GM23338 (cell line): ENCODE measurements at regions not wholly inside any gene's neighbourhood (a gene's known extent, or its start where the extent isn't known, plus 50 kb on each side); places are given as distances from the start of the nearest gene placed in this dataset.
A peak's percentile ranks its signal among the peaks of the same experiment; 100 is the strongest.

ENCODE experiments used
- ATAC-seq: fragments of 200-7000 bp; cut with Tn5 transposase; 3 replicates; pipeline ENCODE4 v1.9.1; 2020
- DNase-seq: peaks from one replicate; pipeline ENCODE4 v3.0.0-alpha.2; 2015; ENCODE audit warnings: low spot score
- H2AFZ ChIP-seq: fragments of 200-600 bp; sonication (generic); 2 replicates; pipeline ENCODE4 v1.8.0; 2016; ENCODE audit warnings: antibody characterized with exemption, mild to moderate bottlenecking, moderate library complexity
- H3F3A ChIP-seq: fragments of 200-600 bp; sonication (generic); replicated peaks from 2 replicates; pipeline ENCODE4 v1.8.0; 2017; ENCODE audit warnings: antibody characterized with exemption, mixed run types, low read depth
- H3K27ac ChIP-seq: fragments of 200-600 bp; sonication (generic); 2 replicates; pipeline ENCODE4 v1.6.1; 2016; ENCODE audit warnings: low read depth
- H3K27me3 ChIP-seq: fragments of 200-600 bp; sonication (generic); 2 replicates; pipeline ENCODE4 v1.8.0; 2016; ENCODE audit warnings: mild to moderate bottlenecking, mixed run types, moderate library complexity; ENCODE audit not compliant: insufficient read depth
- H3K36me3 ChIP-seq: fragments of 200-600 bp; sonication (generic); 2 replicates; pipeline ENCODE4 v1.8.0; 2016; ENCODE audit warnings: mild to moderate bottlenecking; ENCODE audit not compliant: insufficient read depth
- H3K4me1 ChIP-seq: fragments of 200-600 bp; sonication (generic); 2 replicates; pipeline ENCODE4 v1.8.0; 2016; ENCODE audit warnings: mild to moderate bottlenecking, moderate library complexity; ENCODE audit not compliant: insufficient read depth
- H3K4me2 ChIP-seq: fragments of 200-600 bp; sonication (generic); 2 replicates; pipeline ENCODE4 v1.7.1; 2017; ENCODE audit warnings: mixed run types
- H3K4me3 ChIP-seq: fragments of 200-600 bp; sonication (generic); 2 replicates; pipeline ENCODE4 v1.6.1; 2016; ENCODE audit warnings: mixed run types
- H3K79me2 ChIP-seq: fragments of 200-600 bp; sonication (generic); replicated peaks from 2 replicates; pipeline ENCODE4 v1.8.0; 2017; ENCODE audit warnings: mild to moderate bottlenecking; ENCODE audit not compliant: insufficient read depth
- H3K9me2 ChIP-seq: fragments of 200-600 bp; sonication (generic); 2 replicates; pipeline ENCODE4 v1.8.0; 2017; ENCODE audit not compliant: insufficient read depth
- H4K20me1 ChIP-seq: fragments of 200-600 bp; sonication (generic); replicated peaks from 2 replicates; pipeline ENCODE4 v1.8.0; 2017; ENCODE audit warnings: mild to moderate bottlenecking; ENCODE audit not compliant: insufficient read depth
- H3K27ac Mint-ChIP-seq: 2 replicates; pipeline ENCODE4 v1.8.0; 2020; ENCODE audit warnings: inconsistent platforms, mild to moderate bottlenecking, moderate library complexity, mixed read lengths
- H3K27me3 Mint-ChIP-seq: 3 replicates; pipeline ENCODE4 v1.8.0; 2022; ENCODE audit warnings: low read depth, mild to moderate bottlenecking, moderate library complexity, mixed read lengths, inconsistent platforms; ENCODE audit not compliant: insufficient read depth, poor library complexity
- H3K36me3 Mint-ChIP-seq: 3 replicates; pipeline ENCODE4 v1.8.0; 2021; ENCODE audit warnings: low read depth, mild to moderate bottlenecking, inconsistent platforms, moderate library complexity, mixed read lengths
- H3K4me1 Mint-ChIP-seq: 3 replicates; pipeline ENCODE4 v1.8.0; 2020; ENCODE audit warnings: mild to moderate bottlenecking, inconsistent platforms, mixed read lengths
- H3K4me3 Mint-ChIP-seq: 3 replicates; pipeline ENCODE4 v1.8.0; 2021; ENCODE audit warnings: moderate library complexity, mild to moderate bottlenecking, inconsistent platforms, mixed read lengths
- H3K9me3 Mint-ChIP-seq: 3 replicates; pipeline ENCODE4 v1.8.0; 2020; ENCODE audit warnings: moderate library complexity, mild to moderate bottlenecking, inconsistent platforms, mixed read lengths
- CREB1 ChIP-seq: fragments of 250-450 bp; sonication (Bioruptor Pico); IDR thresholded peaks from 2 replicates; pipeline ENCODE4 v1.5.0; 2020; ENCODE audit warnings: low read depth, mild to moderate bottlenecking, moderate library complexity
- EZH2phosphoT487 ChIP-seq: fragments of 200-600 bp; sonication (generic); IDR thresholded peaks from one replicate; pipeline ENCODE4 v1.8.1; 2018; ENCODE audit warnings: antibody characterized with exemption; ENCODE audit not compliant: unreplicated experiment
- JUNB ChIP-seq: IDR thresholded peaks from one replicate; pipeline ENCODE4 v1.6.1; 2016; ENCODE audit warnings: antibody characterized with exemption; ENCODE audit not compliant: unreplicated experiment
- NANOG ChIP-seq: IDR thresholded peaks from 2 replicates; pipeline ENCODE4 v1.6.1; 2016; ENCODE audit warnings: antibody characterized with exemption, borderline replicate concordance
- POLR2AphosphoS5 ChIP-seq: IDR thresholded peaks from 2 replicates; pipeline ENCODE4 v1.6.1; 2016; ENCODE audit warnings: antibody characterized with exemption, low read depth
- STAT1 ChIP-seq: IDR thresholded peaks from one replicate; pipeline ENCODE4 v1.6.1; 2016; ENCODE audit warnings: antibody characterized with exemption; ENCODE audit not compliant: unreplicated experiment
- ZNF114 ChIP-seq: fragments of 250-450 bp; sonication (Bioruptor Pico); IDR thresholded peaks from 2 replicates; pipeline ENCODE4 v1.5.0; 2020; ENCODE audit warnings: mild to moderate bottlenecking, moderate library complexity
- TF ChIP-seq, protein P1 (sequence below): IDR thresholded peaks from 2 replicates; pipeline ENCODE4 v1.6.1; 2016; ENCODE audit warnings: antibody characterized with exemption
- TF ChIP-seq, protein P2 (sequence below): fragments of 250-450 bp; sonication (Bioruptor Pico); IDR thresholded peaks from 2 replicates; pipeline ENCODE4 v1.5.0; 2020; ENCODE audit warnings: mild to moderate bottlenecking, moderate library complexity
- TF ChIP-seq, protein P3 (sequence below), 2 experiments: fragments of 200-600 bp in 1 of 2; sonication (generic) in 1 of 2; conservative IDR thresholded peaks; 2 replicates each; pipeline versions ENCODE4 v1.5.1 to v1.6.1; 2016 to 2017; ENCODE audit warnings: antibody characterized with exemption in 2 of 2, low read depth in 2 of 2, mild to moderate bottlenecking in 2 of 2, moderate library complexity in 1 of 2

DNA sequence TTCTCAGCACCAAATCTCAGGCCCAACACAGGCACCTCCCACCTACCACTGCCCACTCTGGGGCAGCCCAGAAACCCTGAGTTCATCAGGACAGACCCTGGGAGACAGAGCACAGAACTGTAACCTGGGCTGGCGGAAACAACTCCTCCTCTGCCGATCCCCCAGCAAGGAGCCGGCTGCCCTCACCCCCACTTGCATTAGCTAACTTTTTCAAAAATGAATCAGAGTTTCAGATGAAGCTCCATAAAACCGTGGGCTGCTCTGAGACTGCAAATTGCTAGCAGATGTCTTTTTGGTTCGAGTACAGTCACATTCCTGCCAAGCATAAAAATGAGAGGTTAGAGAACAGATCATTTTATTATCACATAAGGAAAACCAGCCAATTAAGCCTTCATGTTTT, 93.4 kb upstream of the PARD3 start:
- Histone ChIP-seq H4K20me1 (no peaks in the 10 kb centered on the region), H2AFZ (peak overlapping the region; percentile 53), H3K79me2 (no peaks in the 10 kb centered on the region), H3K4me2 (no peak overlapping the region), H3K27me3 (no peaks in the 10 kb centered on the region), H3K27ac (no peak overlapping the region), H3K9me2 (no peaks in the 10 kb centered on the region), H3F3A (0 out of 2 replicates have a peak, but pooled peaks cover 4% of the 10 kb centered on the region), H3K4me3 (no peak overlapping the region), H3K36me3 (no peaks in the 10 kb centered on the region), H3K4me1 (peaks cover 16% of the 10 kb centered on the region)
- DNase-seq (no peak), ATAC-seq (no peak)
- Mint-ChIP-seq H3K27me3 (peaks cover 2% of the 10 kb centered on the region), H3K27ac (no peak overlapping the region), H3K9me3 (no peaks in the 10 kb centered on the region), H3K4me1 (peaks cover 22% of the 10 kb centered on the region), H3K4me3 (no peak overlapping the region), H3K36me3 (no peaks in the 10 kb centered on the region)
- TF ChIP-seq, protein P1, sequence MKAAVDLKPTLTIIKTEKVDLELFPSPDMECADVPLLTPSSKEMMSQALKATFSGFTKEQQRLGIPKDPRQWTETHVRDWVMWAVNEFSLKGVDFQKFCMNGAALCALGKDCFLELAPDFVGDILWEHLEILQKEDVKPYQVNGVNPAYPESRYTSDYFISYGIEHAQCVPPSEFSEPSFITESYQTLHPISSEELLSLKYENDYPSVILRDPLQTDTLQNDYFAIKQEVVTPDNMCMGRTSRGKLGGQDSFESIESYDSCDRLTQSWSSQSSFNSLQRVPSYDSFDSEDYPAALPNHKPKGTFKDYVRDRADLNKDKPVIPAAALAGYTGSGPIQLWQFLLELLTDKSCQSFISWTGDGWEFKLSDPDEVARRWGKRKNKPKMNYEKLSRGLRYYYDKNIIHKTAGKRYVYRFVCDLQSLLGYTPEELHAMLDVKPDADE: no peak
- TF ChIP-seq ZNF114 (CRISPR knock-in tag): no peak
- TF ChIP-seq JUNB: no peak
- TF ChIP-seq STAT1: no peak
- no peak for TF ChIP-seq CREB1
- TF ChIP-seq, protein P2, sequence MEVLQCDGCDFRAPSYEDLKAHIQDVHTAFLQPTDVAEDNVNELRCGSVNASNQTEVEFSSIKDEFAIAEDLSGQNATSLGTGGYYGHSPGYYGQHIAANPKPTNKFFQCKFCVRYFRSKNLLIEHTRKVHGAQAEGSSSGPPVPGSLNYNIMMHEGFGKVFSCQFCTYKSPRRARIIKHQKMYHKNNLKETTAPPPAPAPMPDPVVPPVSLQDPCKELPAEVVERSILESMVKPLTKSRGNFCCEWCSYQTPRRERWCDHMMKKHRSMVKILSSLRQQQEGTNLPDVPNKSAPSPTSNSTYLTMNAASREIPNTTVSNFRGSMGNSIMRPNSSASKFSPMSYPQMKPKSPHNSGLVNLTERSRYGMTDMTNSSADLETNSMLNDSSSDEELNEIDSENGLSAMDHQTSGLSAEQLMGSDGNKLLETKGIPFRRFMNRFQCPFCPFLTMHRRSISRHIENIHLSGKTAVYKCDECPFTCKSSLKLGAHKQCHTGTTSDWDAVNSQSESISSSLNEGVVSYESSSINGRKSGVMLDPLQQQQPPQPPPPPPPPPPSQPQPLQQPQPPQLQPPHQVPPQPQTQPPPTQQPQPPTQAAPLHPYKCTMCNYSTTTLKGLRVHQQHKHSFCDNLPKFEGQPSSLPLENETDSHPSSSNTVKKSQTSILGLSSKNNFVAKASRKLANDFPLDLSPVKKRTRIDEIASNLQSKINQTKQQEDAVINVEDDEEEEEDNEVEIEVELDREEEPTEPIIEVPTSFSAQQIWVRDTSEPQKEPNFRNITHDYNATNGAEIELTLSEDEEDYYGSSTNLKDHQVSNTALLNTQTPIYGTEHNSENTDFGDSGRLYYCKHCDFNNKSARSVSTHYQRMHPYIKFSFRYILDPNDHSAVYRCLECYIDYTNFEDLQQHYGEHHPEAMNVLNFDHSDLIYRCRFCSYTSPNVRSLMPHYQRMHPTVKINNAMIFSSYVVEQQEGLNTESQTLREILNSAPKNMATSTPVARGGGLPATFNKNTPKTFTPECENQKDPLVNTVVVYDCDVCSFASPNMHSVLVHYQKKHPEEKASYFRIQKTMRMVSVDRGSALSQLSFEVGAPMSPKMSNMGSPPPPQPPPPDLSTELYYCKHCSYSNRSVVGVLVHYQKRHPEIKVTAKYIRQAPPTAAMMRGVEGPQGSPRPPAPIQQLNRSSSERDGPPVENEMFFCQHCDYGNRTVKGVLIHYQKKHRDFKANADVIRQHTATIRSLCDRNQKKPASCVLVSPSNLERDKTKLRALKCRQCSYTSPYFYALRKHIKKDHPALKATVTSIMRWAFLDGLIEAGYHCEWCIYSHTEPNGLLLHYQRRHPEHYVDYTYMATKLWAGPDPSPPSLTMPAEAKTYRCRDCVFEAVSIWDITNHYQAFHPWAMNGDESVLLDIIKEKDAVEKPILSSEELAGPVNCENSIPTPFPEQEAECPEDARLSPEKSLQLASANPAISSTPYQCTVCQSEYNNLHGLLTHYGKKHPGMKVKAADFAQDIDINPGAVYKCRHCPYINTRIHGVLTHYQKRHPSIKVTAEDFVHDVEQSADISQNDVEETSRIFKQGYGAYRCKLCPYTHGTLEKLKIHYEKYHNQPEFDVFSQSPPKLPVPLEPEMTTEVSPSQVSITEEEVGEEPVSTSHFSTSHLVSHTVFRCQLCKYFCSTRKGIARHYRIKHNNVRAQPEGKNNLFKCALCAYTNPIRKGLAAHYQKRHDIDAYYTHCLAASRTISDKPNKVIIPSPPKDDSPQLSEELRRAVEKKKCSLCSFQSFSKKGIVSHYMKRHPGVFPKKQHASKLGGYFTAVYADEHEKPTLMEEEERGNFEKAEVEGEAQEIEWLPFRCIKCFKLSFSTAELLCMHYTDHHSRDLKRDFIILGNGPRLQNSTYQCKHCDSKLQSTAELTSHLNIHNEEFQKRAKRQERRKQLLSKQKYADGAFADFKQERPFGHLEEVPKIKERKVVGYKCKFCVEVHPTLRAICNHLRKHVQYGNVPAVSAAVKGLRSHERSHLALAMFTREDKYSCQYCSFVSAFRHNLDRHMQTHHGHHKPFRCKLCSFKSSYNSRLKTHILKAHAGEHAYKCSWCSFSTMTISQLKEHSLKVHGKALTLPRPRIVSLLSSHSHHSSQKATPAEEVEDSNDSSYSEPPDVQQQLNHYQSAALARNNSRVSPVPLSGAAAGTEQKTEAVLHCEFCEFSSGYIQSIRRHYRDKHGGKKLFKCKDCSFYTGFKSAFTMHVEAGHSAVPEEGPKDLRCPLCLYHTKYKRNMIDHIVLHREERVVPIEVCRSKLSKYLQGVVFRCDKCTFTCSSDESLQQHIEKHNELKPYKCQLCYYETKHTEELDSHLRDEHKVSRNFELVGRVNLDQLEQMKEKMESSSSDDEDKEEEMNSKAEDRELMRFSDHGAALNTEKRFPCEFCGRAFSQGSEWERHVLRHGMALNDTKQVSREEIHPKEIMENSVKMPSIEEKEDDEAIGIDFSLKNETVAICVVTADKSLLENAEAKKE: no peak
- no peak for TF ChIP-seq POLR2AphosphoS5
- TF ChIP-seq, protein P3, sequence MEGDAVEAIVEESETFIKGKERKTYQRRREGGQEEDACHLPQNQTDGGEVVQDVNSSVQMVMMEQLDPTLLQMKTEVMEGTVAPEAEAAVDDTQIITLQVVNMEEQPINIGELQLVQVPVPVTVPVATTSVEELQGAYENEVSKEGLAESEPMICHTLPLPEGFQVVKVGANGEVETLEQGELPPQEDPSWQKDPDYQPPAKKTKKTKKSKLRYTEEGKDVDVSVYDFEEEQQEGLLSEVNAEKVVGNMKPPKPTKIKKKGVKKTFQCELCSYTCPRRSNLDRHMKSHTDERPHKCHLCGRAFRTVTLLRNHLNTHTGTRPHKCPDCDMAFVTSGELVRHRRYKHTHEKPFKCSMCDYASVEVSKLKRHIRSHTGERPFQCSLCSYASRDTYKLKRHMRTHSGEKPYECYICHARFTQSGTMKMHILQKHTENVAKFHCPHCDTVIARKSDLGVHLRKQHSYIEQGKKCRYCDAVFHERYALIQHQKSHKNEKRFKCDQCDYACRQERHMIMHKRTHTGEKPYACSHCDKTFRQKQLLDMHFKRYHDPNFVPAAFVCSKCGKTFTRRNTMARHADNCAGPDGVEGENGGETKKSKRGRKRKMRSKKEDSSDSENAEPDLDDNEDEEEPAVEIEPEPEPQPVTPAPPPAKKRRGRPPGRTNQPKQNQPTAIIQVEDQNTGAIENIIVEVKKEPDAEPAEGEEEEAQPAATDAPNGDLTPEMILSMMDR (conservative IDR thresholded peaks at IDR 0.05; ENCODE audit: low read depth in 2 of 2): no peak
- no peak for TF ChIP-seq NANOG
- no peak for TF ChIP-seq EZH2phosphoT487
